NOMO-1 treated with DMSO at 0.1 percent for 48 hours (cell line): ENCODE measurements at regions not wholly inside any gene's neighbourhood (a gene's known extent, or its start where the extent isn't known, plus 50 kb on each side); places are given as distances from the start of the nearest gene placed in this dataset.
A peak's percentile ranks its signal among the peaks of the same experiment; 100 is the strongest.
"Not testable (repeated sequence)": the region's sequence is repeated elsewhere in the genome, so short reads cannot be mapped to it uniquely, and the experiment has no call there.

Source experiments
- DNase-seq: peaks from one replicate; lab custom pipeline; 2025; ENCODE audit not compliant: unreplicated experiment; lab: John Stamatoyannopoulos, UW

DNA sequence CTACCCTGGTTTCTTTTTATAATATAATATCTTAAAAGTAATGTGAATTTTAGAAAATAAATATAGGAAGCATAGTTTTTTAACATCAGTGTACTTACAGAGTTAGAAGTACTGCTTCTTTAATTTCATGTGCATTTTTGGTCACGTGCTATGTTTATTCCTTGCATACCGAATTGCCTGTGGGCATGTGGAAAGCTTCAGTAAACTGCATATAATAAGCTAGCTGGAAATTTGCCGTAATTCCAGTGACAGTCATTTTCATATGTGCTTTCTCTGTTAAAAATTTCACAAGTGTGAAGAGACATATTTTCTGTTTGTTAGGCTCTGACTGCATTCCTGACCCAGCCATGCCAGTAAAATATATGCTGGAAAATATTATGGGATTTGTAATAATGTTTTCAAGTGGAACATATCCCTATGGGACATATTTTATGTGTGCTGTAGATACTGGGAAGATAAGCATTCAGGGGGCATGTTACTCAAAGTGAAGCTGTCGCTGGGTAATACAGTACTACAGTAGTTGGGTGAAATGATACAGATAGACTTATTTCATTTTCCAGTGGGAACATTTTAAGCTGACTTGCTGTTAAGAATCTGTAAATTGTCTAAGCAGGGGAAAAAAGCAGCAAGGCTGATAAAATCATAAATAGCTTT is 616.7 kb downstream of the FRK start:
- no peak for DNase-seq

DNA sequence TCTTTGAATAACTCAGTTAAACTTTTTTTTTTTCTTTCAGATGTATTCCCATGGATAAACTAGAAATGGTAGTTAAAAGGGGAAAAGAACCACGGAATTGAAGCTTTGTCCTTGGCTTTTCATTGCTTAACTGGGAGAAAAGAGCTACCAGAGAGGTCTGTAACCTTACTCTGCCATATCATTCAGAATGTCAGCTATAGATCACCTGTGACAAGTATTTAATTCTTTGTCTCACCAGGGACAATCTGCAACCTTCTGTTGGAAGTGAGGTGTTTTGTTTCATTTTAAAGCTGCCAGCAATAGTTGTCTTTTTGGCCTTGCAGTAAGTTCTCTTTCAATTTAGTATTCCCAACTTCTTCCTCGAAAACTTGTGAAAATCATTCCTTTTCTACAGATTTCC is 618.4 kb downstream of the FRK start:
- DNase-seq: no peak

DNA sequence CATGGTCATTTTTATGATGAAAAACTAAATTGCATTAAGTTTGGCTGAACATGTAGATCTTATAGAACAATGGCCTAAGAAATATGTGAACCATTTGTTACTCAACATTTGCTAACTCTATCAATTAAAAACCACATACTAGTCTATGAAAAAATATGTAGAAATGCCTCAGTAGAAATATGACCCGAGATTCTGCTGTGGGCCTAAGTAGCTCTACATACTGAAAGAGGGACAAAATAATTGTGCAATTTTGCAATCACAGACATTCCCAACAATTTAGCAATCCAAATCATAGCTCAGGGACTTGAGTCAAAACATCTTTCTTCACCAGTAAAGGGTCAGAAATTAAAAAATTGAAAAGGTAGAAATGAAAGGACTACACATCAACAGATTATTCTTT is 619.0 kb downstream of the FRK start:
- no peak for DNase-seq

DNA sequence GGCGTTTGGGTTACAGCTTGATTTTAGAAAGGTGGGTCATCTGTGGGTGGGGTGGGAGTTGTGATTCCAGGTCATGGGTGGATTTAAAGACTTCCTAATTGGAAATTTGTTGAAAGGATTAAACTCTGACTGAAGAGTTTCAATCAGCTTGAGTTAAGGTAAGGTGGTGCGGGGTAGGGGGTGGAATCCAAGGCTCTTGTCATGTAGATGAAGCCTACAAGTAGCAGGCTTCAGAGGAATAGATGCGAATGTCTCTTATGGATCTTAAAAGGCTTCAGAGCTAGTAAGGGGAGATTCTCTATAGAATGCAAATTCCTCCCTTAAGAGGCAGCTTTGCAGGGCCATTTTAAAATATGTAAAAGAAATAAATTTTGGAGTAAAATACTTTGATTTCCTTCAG is 645.3 kb downstream of the FRK start:
- DNase-seq: no peak

DNA sequence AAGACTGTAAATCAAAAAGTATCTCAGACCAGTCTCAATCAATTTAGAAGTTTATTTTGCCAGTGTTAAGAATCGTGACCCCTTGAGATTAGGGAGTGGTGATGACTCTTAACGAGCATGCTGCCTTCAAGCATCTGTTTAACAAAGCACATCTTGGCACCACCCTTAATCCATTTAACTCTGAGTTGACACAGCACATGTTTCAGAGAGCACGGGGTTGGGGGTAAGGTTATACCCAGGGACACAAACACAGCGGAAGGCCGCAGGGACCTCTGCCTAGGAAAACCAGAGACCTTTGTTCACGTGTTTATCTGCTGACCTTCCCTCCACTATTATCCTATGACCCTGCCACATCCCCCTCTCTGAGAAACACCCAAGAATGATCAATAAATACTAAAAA is 645.8 kb downstream of the FRK start:
- DNase-seq: not testable (repeated sequence)

DNA sequence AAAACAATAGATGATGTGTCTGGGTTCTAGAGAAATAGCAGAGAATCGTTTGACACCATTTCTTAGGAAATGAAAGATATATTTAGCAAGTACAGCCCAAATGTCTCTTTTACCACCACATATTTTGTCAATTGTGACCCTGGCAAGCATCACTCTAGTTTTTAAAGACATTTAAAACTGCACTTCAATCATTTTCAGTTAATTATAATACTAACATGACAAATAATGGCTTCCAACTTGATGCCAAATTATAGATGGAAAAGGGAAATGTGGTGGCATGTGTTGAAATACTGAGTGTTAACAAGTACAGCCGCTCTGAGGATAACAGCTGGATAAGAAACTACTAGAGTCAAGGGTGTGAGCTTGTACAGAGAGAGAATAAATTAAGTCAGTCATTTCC is 648.9 kb downstream of the FRK start:
- DNase-seq: no peak

DNA sequence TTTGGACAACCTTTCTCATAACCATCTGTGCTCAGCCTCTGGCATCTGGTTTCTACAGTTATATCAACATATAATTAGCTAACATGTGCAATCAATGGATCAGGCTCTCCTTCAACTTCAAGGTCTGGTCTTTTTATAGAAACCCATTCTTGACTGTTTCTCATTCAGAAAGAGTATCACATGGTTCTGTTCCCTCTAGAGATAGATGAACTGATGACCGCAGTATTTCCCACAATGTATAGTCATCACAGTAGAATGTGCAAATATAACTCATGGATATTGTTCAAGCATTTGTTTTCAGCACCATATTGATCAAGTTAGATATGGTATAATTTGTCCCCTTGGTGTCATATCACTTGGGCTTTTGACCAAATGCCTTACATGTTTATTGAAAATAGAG is 656.2 kb downstream of the FRK start:
- DNase-seq: no peak

DNA sequence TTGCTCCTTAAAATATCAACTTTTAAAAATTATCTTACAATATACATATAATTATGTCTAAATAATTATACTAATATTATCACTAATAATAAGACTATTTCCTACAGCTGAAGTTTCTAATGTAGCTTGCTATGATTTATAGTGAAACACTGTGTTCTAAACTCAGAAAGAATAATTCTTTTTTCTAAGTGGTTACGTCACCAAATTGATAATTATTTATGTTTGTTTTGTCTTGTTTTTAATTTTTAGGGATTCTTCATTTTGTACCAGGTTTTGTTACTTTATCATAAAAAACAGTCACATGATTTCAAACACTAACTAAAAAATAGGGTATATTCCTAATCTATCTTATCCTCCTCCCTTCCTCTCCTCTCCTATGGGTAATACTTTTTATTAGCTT is 662.1 kb downstream of the FRK start:
- no peak for DNase-seq

DNA sequence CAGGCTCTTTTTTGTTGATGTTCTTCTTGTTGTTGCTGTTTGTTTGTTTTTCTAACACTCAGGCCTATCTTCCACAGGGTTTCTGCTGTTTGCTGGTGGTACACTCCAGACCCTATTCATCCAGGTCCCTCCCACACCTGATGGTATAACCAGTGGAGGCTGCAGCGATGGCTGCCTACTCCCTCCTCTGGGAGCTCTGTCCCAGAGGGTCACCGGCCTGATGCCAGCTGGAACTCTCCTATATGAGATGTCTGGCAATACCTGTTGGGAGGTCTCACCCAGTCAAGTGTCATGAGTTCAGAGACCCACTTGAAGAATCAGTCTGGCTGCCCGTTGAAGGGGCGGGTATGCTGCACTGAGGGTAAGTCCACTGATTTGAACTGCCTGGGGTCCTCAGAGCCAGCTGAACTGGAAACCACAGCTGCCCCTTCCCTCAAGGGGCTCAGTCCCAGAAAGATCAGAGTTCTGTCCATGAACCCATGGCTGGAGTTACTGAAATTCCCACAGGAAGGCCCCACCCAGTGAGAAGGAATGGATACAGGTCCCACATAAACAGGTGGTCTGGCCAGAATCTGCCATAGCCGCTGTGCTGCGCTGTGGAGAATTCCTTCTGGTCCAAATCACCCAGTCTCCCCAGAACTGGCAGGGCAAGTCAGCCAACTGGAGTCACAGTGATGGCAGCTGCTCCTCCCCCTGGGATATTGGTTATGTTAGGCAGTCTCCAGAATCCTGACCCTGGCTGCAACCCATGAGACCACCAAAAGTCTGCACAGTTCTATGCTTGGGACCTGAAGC is 664.4 kb downstream of the FRK start:
- DNase-seq: no peak

DNA sequence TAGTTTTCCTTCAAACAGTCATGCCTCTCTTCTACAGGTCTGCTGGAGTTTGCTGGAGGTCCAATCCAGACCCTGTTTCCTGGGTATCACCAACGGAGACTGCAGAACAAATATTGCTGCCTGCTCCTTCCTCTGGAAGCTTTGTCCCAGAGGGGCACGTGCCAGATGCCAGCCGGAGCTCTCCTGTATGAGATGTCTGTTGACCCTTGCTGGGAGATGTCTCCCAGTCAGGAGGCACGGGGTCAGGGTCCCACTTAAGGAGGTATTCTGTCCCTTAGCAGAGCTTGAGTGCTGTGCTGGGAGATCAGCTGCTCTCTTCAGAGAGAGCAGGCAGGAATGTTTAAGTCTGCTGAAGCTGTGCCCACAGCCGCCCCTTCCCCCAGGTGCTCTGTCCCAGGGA is 666.9 kb downstream of the FRK start:
- no peak for DNase-seq

DNA sequence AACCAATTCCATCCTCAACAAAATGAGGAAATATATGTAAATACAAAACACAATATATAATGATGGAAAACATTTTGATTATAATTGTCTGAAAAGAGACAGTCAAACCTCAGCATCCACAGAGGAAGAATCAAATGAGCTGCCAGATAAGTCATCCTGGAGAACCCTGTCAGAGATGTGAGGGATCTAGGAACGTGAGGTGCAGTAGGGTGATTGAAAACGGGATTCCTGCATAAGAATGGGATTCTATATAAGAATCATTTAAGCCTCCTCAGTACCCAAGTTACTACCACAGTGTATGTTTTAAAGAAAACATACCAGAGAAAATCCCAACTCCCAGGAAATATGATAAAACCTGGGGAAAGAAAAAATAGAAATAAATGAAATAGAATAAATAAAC is 690.5 kb downstream of the FRK start:
- no peak for DNase-seq

DNA sequence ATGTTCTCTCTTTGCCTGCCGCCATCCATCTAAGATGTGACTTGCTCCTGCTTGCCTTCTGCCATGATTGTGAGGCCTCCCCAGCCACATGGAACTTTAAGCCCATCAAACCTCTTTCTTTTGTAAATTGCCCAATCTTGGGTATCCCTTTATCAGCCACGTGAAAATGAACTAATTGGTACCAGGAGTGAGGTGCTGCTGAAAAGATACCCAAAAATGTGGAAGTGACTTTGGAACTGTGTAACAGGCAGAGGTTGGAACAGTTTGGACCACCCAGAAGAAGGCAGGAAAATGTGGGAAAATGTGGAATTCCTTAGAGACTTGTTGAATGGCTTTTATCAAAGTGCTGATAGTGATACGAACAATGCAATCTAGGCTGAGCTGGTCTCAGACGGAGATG is 694.9 kb downstream of the FRK start:
- no peak for DNase-seq

DNA sequence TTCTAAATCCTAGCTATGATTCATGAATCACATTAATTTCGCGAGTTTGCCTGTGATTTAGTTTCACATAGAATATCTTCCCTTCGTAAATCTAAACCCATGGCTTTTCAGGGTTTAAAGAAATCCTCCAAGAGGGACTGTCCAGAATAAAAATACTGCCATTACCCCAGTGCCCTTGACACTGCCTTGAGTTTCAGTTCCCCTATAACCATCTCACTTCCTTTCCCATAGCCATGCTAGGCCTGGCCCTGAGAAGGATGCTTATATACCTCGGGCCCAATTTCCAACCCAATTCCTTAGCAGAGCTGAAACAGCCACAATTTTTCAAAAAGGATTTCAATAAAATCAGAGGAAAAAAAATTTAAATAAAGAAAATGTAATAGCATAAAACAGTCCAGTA is 697.3 kb downstream of the FRK start:
- DNase-seq: peak; percentile 5

DNA sequence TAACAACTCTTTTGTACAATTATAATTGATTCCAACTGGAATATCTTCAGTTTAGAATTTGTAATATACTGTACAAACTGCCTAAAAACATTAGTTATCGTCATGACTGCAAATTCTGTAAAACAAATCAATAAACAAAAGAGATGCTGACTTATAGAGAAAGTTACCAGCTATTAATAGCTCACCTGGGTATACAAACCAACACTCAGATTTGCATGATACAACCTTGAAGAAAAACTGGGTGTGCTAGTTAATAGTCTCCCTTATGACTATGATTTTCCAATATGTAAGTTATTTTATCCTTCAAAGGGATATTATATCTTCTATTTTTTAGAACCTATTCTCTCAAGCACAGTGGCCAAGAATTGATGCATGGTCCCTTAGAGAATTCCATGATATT is 698.5 kb downstream of the FRK start:
- no peak for DNase-seq

DNA sequence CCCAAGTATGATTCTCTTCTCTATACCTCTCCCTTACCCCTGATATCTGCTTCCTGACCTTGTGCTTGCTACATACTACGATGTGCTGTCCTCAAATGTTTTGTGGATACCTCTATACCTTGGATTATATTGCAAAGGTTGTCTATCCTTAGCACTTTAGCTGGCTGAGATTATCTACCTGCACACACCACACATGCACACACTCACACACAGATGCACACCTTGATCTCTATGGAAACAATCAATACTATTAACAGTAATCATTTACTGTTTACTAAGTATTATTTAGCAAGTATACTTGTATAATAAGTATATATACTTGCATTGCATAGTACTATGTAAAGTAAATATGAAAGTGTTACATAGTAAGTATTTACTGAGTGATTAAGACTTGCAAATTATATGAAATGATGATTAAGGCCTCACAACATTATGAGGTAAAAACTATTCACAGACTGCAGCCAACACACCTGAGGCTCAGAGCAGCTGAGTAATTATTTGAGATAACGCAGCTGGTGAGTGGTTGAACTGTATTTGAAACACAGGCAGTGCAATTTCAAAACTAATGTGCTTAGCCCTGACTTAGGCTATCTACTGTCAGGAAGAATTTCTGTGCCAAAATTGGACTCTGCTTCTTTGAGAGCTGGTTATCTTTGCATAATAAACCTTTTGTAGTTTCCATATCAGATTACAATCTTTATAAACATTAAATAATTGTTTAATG is 699.9 kb downstream of the FRK start:
- no peak for DNase-seq

DNA sequence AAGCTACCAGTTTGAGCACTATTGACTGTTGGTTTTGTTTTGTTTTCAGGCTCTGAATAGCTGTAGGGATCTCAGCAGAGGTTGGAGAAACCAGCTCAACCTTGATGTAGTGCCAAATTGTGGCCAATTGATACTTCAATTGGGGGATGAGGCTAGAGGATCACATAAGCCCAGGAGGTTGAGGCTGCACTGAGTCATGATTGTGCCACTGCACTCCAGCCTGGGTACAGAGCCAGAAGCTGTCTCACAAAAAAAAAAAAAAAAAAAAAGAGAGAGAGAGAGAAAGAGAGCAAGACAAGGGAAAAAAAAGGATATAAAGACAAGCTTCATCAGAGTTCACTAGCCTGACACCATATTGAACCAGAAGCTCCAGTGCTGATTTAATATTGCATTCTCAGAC is 702.1 kb downstream of the FRK start:
- no peak for DNase-seq

DNA sequence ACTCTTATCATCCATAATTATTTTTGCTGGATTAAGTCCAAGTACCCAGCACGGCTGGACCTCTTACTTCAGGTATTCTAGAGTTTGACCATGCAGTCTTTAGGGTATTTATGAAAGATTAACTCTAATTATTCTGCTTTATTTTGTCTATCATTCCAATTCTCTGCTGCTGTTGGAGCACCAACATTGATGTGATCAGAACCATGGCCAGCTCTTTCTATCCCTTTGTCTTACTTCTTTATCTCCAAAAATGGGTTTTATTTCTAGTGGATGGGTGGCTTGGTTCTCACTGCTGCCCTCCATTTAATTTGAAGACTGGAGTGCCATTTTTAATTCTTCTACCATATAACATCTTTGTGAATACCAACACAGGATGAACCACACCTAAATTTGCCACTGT is 704.3 kb downstream of the FRK start:
- DNase-seq: no peak

DNA sequence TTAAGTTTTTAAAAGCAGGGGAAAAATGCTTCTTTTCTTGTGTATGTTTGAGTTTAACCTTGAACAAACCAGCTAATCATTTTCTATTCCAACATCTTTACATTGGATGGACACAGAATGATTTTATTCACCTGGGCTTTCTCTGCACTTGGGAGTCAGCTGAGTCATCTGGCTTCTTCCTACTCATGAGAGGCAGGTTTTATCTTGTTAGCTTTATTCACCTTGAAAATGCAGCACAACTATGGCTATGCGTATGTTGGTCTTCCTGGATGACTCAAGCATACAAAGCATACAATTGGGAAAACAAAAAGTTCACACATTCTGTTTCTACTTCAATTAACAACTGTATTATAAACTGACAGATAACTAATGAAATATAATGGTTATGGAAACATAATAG is 737.7 kb downstream of the FRK start:
- DNase-seq: no peak

DNA sequence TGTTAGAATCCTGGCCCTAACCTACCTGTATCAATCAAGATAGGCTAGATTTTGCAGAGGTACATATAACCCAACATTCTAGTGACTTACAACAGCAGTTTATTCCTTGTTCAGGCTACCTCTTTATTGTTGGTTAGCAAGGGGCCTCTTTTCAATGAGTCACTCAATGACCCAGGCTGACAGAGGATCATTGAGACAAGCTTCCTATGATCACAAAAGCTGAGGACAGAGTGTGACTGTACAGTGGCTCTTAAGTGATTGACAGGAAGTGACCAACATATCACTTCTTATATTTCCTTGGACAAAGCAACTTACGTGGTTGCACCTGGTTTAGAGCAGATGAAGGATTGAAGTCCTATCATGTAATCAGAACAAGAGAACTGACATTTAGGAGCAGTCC is 740.9 kb downstream of the FRK start:
- no peak for DNase-seq

DNA sequence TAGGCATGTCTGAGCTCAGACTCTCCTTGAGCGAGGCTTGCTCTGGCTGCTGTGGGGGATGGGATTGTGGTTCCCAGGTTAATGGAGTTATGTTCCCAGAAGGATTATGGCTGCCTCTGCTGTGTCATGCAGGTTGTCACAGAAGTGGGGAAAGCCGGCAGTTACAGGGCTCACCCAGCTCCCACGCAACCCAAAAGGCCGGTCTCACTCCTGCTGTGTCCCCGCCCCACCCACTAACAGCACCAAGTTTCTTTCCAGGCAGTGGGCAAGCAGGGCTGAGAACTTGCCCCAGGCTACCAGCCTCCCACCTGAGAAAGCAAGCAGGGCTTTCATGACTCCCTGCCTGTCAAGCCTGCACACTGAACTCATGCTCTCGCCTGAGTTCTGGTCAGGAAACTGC is 750.5 kb downstream of the FRK start:
- DNase-seq: no peak

DNA sequence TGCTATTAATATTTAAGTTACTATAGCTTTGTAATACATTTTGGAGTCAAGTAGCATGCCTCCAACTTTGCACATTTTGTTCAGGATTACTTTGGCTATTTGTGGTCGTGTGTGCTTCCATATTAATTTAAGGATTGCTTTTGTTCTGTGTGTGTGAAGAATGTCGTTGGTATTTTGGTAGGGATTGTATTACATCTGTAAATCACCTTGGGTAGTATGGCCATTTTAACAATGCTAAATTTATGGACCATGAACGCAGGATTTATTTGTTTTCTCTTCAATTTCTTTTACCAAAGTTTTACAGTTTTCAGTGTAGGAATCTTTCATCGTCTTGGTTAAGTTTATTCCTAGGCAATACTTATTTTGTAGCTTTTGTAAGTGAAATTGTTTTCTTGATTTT is 758.0 kb downstream of the FRK start:
- DNase-seq: no peak

DNA sequence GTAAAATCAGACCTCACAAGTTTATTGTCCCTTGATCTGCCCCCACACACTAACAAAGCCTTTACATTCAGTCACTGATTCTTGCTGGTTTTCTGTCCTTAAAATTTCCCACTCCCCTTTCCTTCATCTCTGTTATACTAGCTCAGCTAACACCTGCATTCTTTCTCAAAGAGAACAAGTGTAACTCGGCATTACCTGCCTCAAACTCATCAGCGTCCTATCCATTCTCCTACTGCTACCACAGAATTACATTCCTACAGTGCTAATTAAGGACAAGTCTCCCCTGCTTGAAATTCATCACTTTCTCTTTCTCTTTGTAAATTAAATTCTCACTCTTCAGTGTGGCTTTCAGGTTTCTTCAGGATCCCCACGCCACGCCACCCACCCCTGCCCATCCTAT is 773.2 kb downstream of the FRK start:
- DNase-seq: no peak
